Transverse colon (tissue), 4 donors: ENCODE measurements at regions not wholly inside any gene's neighbourhood (a gene's known extent, or its start where the extent isn't known, plus 50 kb on each side); places are given as distances from the start of the nearest gene placed in this dataset.

Experiments
- DNase-seq: peaks from one replicate; pipeline ENCODE4 v3.0.0-alpha.2; 2019
- H3K27ac ChIP-seq, 4 donors: fragments of 200-600 bp; sonication (generic); 2 replicates each; pipeline ENCODE4 v1.5.1; 2016 to 2018; ENCODE audit warnings: inconsistent platforms in 4 of 4
- H3K27me3 ChIP-seq: fragments of 200-600 bp; sonication (generic); 2 replicates; pipeline ENCODE4 v1.5.1; 2017; ENCODE audit warnings: inconsistent platforms
- H3K36me3 ChIP-seq, 4 donors: fragments of 200-600 bp; sonication (generic); 2 replicates each; pipeline ENCODE4 v1.5.1; 2017 to 2019; ENCODE audit warnings: inconsistent platforms in 4 of 4
- H3K4me1 ChIP-seq, 4 donors: fragments of 200-600 bp; sonication (generic); 2 replicates each; pipeline ENCODE4 v1.5.1; 2017 to 2020; ENCODE audit warnings: inconsistent platforms in 4 of 4
- H3K4me3 ChIP-seq, 4 donors: fragments of 200-600 bp; sonication (generic); 1 replicate in 1 of 4; 2 replicates in 3 of 4; pipeline versions ENCODE4 v1.5.1 to v1.6.1; 2017 to 2019; ENCODE audit warnings: inconsistent platforms in 4 of 4
- H3K9me3 ChIP-seq, 2 donors: fragments of 200-600 bp; sonication (generic); 2 replicates each; pipeline ENCODE4 v1.5.1; 2017 to 2019; ENCODE audit warnings: inconsistent platforms in 2 of 2
- CTCF ChIP-seq, 5 experiments: fragments of 200-600 bp in 3 of 5; fragments of 450-650 bp in 2 of 5; sonication (generic) in 3 of 5; IDR thresholded peaks; 1 replicate in 2 of 5; 2 replicates in 3 of 5; pipeline ENCODE4 v1.5.1; 2016 to 2017; ENCODE audit warnings: antibody characterized with exemption in 5 of 5, inconsistent platforms in 3 of 5, mild to moderate bottlenecking in 2 of 5, moderate library complexity in 1 of 5
- EP300 ChIP-seq: sonication (generic); formaldehyde crosslinking; IDR thresholded peaks from one replicate; pipeline ENCODE4 v1.6.1; 2017; ENCODE audit warnings: antibody characterized with exemption, low read depth
- POLR2A ChIP-seq: fragments of 450-650 bp; IDR thresholded peaks from one replicate; pipeline ENCODE4 v1.6.1; 2016; ENCODE audit warnings: antibody characterized with exemption, mild to moderate bottlenecking, moderate library complexity
- POLR2AphosphoS5 ChIP-seq, 3 donors: sonication (generic); formaldehyde crosslinking; IDR thresholded peaks; one replicate each; pipeline ENCODE4 v1.6.1; 2016; ENCODE audit warnings: antibody characterized with exemption in 3 of 3
- WGBS, 2 donors: methylation state at CpG; one replicate each; pipeline ENCODE4 v1.1.5; 2018; ENCODE audit warnings: low coverage in 1 of 2; 5-methylcytosine and 5-hydroxymethylcytosine counted together
- in situ Hi-C, 4 donors: fragments of 200-750 bp; cut with MboI; loops; one replicate each; pipeline versions ENCODE4 v1.15.0 to v1.15.1; 2017; ENCODE audit warnings: low sequenced_read_pairs in 3 of 4, low pct_ligation_motif_present in 1 of 4, low pct_unique_long_range_greater_than_20kb in 1 of 4
- intact Hi-C: fragments of 100-400 bp; cut with DNase I; formaldehyde crosslinking; loops from one replicate; pipeline ENCODE4 v1.15.1; 2023; ENCODE audit warnings: low total_unique reads

- WGBS, 2 donors = 25 to 54% methylated on average over 7 to 13 of the region's 14 CpGs
- H3K27ac ChIP-seq = no peak overlapping the region
- H3K27me3 ChIP-seq = peaks cover 46% of the 10 kb centered on the region
- in situ Hi-C loops = no loop called here
- TF ChIP-seq POLR2A (no peak), EP300 (no peak), POLR2AphosphoS5 (IDR thresholded peaks at IDR 0.05) (no peak), CTCF (IDR thresholded peaks at IDR 0.05) (no peak)
- H3K4me3 ChIP-seq = no peak overlapping the region
- intact Hi-C loops = no loop called here
- no peaks in the 10 kb centered on the region for H3K36me3 ChIP-seq
- H3K9me3 ChIP-seq = no peaks in the 10 kb centered on the region
- no peaks in the 10 kb centered on the region for H3K4me1 ChIP-seq
- no peak for DNase-seq
These were observed 173.9 kb upstream of the LHX5 start for GRCh38 chr12:113645603-113646002.

- Histone ChIP-seq H3K4me3 (no peak overlapping the region), H3K36me3 (no peaks in the 10 kb centered on the region), H3K27me3 (peaks cover 46% of the 10 kb centered on the region), H3K9me3 (no peaks in the 10 kb centered on the region), H3K27ac (no peak overlapping the region), H3K4me1 (no peaks in the 10 kb centered on the region)
- TF ChIP-seq EP300 (no peak), CTCF (IDR thresholded peaks at IDR 0.05) (no peak), POLR2AphosphoS5 (IDR thresholded peaks at IDR 0.05) (no peak), POLR2A (no peak)
- intact Hi-C loops (no loop called here), in situ Hi-C loops (no loop called here)
- no peak for DNase-seq
- 53 to 80% methylated on average over 2 of the region's 2 CpGs for WGBS, 2 donors
These were observed 173.5 kb upstream of the LHX5 start for GRCh38 chr12:113645183-113645582.

- intact Hi-C loops (no loop called here), in situ Hi-C loops (no loop called here)
- Histone ChIP-seq H3K9me3 (no peaks in the 10 kb centered on the region), H3K27ac (no peak overlapping the region), H3K27me3 (peaks cover 59% of the 10 kb centered on the region), H3K4me3 (no peak overlapping the region), H3K4me1 (no peaks in the 10 kb centered on the region), H3K36me3 (no peaks in the 10 kb centered on the region)
- 48 to 57% methylated on average over 3 to 8 of the region's 8 CpGs for WGBS, 2 donors
- DNase-seq = no peak
- TF ChIP-seq POLR2A = no peak
- no peak for TF ChIP-seq CTCF (IDR thresholded peaks at IDR 0.05)
- TF ChIP-seq POLR2AphosphoS5 (IDR thresholded peaks at IDR 0.05) = no peak
- no peak for TF ChIP-seq EP300
These were observed 171.7 kb upstream of the LHX5 start for GRCh38 chr12:113643177-113643974.

GRCh38 chr12:113642672-113643071 lies 171.0 kb upstream of the LHX5 start:
- TF ChIP-seq POLR2AphosphoS5 (IDR thresholded peaks at IDR 0.05) (no peak), POLR2A (no peak), EP300 (no peak), CTCF (IDR thresholded peaks at IDR 0.05) (no peak)
- H3K36me3 ChIP-seq = no peaks in the 10 kb centered on the region
- H3K4me1 ChIP-seq = no peaks in the 10 kb centered on the region
- DNase-seq = no peak
- peaks cover 64% of the 10 kb centered on the region for H3K27me3 ChIP-seq
- intact Hi-C loops (no loop called here), in situ Hi-C loops (no loop called here)
- H3K4me3 ChIP-seq = no peak overlapping the region
- no peaks in the 10 kb centered on the region for H3K9me3 ChIP-seq
- 43 to 48% methylated on average over 1 to 2 of the region's 2 CpGs for WGBS, 2 donors
- H3K27ac ChIP-seq = no peak overlapping the region
